ENCODE measurements at regions not wholly inside any gene's neighbourhood (a gene's known extent, or its start where the extent isn't known, plus 50 kb on each side); places are given as distances from the start of the nearest gene placed in this dataset.

- TF ChIP-seq EZH2 (IDR thresholded peaks at IDR 0.05; ENCODE audit: low read depth) (no peak), CTCF (conservative IDR thresholded peaks at IDR 0.05) (no peak)
Observed at GRCh38 chr5:33167541-33167940, 273.2 kb upstream of the TARS1 start.
